GM12878 (cell line): ENCODE measurements at regions not wholly inside any gene's neighbourhood (a gene's known extent, or its start where the extent isn't known, plus 50 kb on each side); places are given as distances from the start of the nearest gene placed in this dataset.

Source experiments
- CREM ChIP-seq: IDR thresholded peaks from 2 replicates; pipeline ENCODE4 v1.6.1; 2014; ENCODE audit warnings: antibody characterized with exemption, low read depth
- CTCF ChIP-seq, 3 experiments: IDR thresholded peaks in 2 of 3; conservative IDR thresholded peaks in 1 of 3; 2 replicates each; pipeline ENCODE4 v1.5.1; 2011; ENCODE audit warnings: low read depth in 3 of 3, low read length in 3 of 3, mild to moderate bottlenecking in 3 of 3, control low read depth in 2 of 3, moderate library complexity in 2 of 3, inconsistent platforms in 1 of 3, mixed read lengths in 1 of 3; ENCODE audit not compliant: control insufficient read depth in 2 of 3, insufficient read depth in 1 of 3; ENCODE audit errors: extremely low read depth in 1 of 3
- E2F4 ChIP-seq: IDR thresholded peaks from 2 replicates; pipeline ENCODE4 v1.6.1; 2012; ENCODE audit warnings: low read depth, low read length, improper control_type of control experiment
- EGR1 ChIP-seq, 2 experiments: IDR thresholded peaks; 1 replicate in 1 of 2; 2 replicates in 1 of 2; pipeline ENCODE4 v1.6.1; 2011 to 2012; ENCODE audit warnings: low read depth in 2 of 2, low read length in 2 of 2, borderline replicate concordance in 1 of 2, mild to moderate bottlenecking in 1 of 2, moderate library complexity in 1 of 2
- HDAC2 ChIP-seq: fragments of 200-600 bp; sonication (generic); IDR thresholded peaks from 2 replicates; pipeline ENCODE4 v1.6.1; 2017
- HSF1 ChIP-seq: fragments of 150-350 bp; IDR thresholded peaks from 2 replicates; pipeline ENCODE4 v1.6.1; 2014; ENCODE audit warnings: mild to moderate bottlenecking, low read depth, low read length
- POLR2A ChIP-seq: IDR thresholded peaks from 2 replicates; pipeline ENCODE4 v1.6.1; 2011; ENCODE audit warnings: low read depth, mild to moderate bottlenecking, low read length
- POLR2AphosphoS5 ChIP-seq: IDR thresholded peaks from 2 replicates; pipeline ENCODE4 v1.6.1; 2011; ENCODE audit warnings: mild to moderate bottlenecking, low read length, inconsistent platforms
- RCOR1 ChIP-seq: conservative IDR thresholded peaks from 2 replicates; pipeline ENCODE4 v1.6.1; 2012; ENCODE audit warnings: low read depth, low read length, improper control_type of control experiment
- TAF1 ChIP-seq: IDR thresholded peaks from 2 replicates; pipeline ENCODE4 v1.6.1; 2011; ENCODE audit warnings: mild to moderate bottlenecking, low read depth, low read length, borderline replicate concordance

GRCh38 chr20:22101606-22102005, 396.1 kb downstream of the PAX1 start:
- TF ChIP-seq CTCF (IDR thresholded peaks at IDR 0.05 in 2 of 3, conservative IDR thresholded peaks at IDR 0.05 in 1 of 3; ENCODE audit: control insufficient read depth in 2 of 3, extremely low read depth in 1 of 3, insufficient read depth in 1 of 3, low read depth in 3 of 3, low read length in 3 of 3) (no peak), E2F4 (no peak), POLR2A (no peak), CREM (no peak), RCOR1 (no peak), TAF1 (no peak), POLR2AphosphoS5 (no peak), EGR1 (IDR thresholded peaks at IDR 0.05; ENCODE audit: borderline replicate concordance in 1 of 2, low read depth in 2 of 2, low read length in 2 of 2) (no peak), HSF1 (no peak), HDAC2 (no peak)
